Suprapubic skin (tissue), 2 donors: ENCODE measurements at regions not wholly inside any gene's neighbourhood (a gene's known extent, or its start where the extent isn't known, plus 50 kb on each side); places are given as distances from the start of the nearest gene placed in this dataset.

ENCODE experiments used
- EP300 ChIP-seq: sonication (generic); formaldehyde crosslinking; IDR thresholded peaks from one replicate; pipeline ENCODE4 v1.6.1; 2017; ENCODE audit warnings: antibody characterized with exemption
- POLR2A ChIP-seq, 2 donors: fragments of 450-650 bp; IDR thresholded peaks; one replicate each; pipeline ENCODE4 v1.6.1; 2017; ENCODE audit warnings: antibody characterized with exemption in 2 of 2, mild to moderate bottlenecking in 2 of 2, moderate library complexity in 2 of 2

GRCh38 chr2:39547811-39548719, 111.0 kb upstream of the MAP4K3 start:
- TF ChIP-seq POLR2A (IDR thresholded peaks at IDR 0.05) (no peak), EP300 (no peak)
